ENCODE measurements at regions not wholly inside any gene's neighbourhood (a gene's known extent, or its start where the extent isn't known, plus 50 kb on each side); places are given as distances from the start of the nearest gene placed in this dataset.

GRCh38 chr13:39968646-39969475 lies 313.4 kb downstream of the COG6 start:
- no peak for DNase-seq (ENCODE audit: low read depth)

GRCh38 chr13:39970177-39970846 lies 314.9 kb downstream of the COG6 start:
- DNase-seq (ENCODE audit: low read depth) = no peak

- DNase-seq (ENCODE audit: low read depth) = no peak
These were observed 316.1 kb downstream of the COG6 start for GRCh38 chr13:39971526-39971925.

GRCh38 chr13:39976481-39976880 lies 321.0 kb downstream of the COG6 start:
- no peak for DNase-seq (ENCODE audit: low read depth)

- no peak for DNase-seq (ENCODE audit: low read depth)
These were observed 325.6 kb downstream of the COG6 start for GRCh38 chr13:39981056-39981455.

- no peak for DNase-seq (ENCODE audit: low read depth)
These were observed 327.3 kb downstream of the COG6 start for GRCh38 chr13:39982745-39983144.

GRCh38 chr13:39985071-39985470 lies 329.6 kb downstream of the COG6 start:
- DNase-seq (ENCODE audit: low read depth) = no peak

- DNase-seq (ENCODE audit: low read depth) = no peak
These were observed 332.9 kb downstream of the COG6 start for GRCh38 chr13:39988351-39988750.

GRCh38 chr13:39998166-39998565 lies 342.7 kb downstream of the COG6 start:
- no peak for DNase-seq (ENCODE audit: low read depth)

GRCh38 chr13:40002016-40002415 lies 346.6 kb downstream of the COG6 start:
- DNase-seq (ENCODE audit: low read depth) = no peak

- no peak for DNase-seq (ENCODE audit: low read depth)
These were observed 358.1 kb downstream of the COG6 start for GRCh38 chr13:40013554-40013953.

- no peak for DNase-seq (ENCODE audit: low read depth)
These were observed 361.6 kb downstream of the COG6 start for GRCh38 chr13:40016953-40017660.

GRCh38 chr13:40017662-40018262 lies 362.3 kb downstream of the COG6 start:
- DNase-seq (ENCODE audit: low read depth) = no peak

- no peak for DNase-seq (ENCODE audit: low read depth)
These were observed 368.2 kb downstream of the COG6 start for GRCh38 chr13:40023595-40024203.

- no peak for DNase-seq (ENCODE audit: low read depth)
These were observed 368.9 kb downstream of the COG6 start for GRCh38 chr13:40024204-40024966.

GRCh38 chr13:40024967-40025714 lies 369.7 kb downstream of the COG6 start:
- DNase-seq (ENCODE audit: low read depth) = no peak

GRCh38 chr13:40026174-40026585 lies 370.7 kb downstream of the COG6 start:
- peak; percentile 50 for DNase-seq (ENCODE audit: low read depth)

GRCh38 chr13:40026741-40027140 lies 371.3 kb downstream of the COG6 start:
- no peak for DNase-seq (ENCODE audit: low read depth)

- no peak for DNase-seq (ENCODE audit: low read depth)
These were observed 373.0 kb downstream of the COG6 start for GRCh38 chr13:40028446-40028845.

GRCh38 chr13:40031031-40031430 lies 375.6 kb downstream of the COG6 start:
- DNase-seq (ENCODE audit: low read depth) = peak; percentile 82
